SKM-1 treated with dmso at 0.1 percent for 144 hours (cell line): ENCODE measurements at regions not wholly inside any gene's neighbourhood (a gene's known extent, or its start where the extent isn't known, plus 50 kb on each side); places are given as distances from the start of the nearest gene placed in this dataset.

Experiments used
- DNase-seq: peaks from one replicate; lab custom pipeline; 2025; ENCODE audit not compliant: unreplicated experiment; lab: John Stamatoyannopoulos, UW

DNA sequence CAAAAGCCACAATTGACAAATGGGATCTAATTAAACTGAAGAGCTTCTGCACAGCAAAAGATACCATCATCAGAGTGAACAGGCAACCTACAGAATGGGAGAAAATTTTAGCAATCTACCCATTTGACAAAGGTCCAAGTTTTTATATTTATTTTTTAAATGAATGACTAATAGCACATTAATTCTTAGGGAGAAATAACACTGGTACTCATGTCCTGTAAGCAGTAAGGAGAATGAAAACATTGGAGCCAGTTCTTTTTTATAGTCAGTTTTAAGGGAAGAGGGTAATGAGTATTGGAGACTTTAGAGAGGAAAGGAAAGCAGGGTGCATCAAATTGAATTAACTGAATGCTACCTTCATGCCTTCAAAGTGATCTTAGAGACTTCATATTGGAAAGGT, 404.7 kb upstream of the TGFBR2 start:
- DNase-seq, result no peak

DNA sequence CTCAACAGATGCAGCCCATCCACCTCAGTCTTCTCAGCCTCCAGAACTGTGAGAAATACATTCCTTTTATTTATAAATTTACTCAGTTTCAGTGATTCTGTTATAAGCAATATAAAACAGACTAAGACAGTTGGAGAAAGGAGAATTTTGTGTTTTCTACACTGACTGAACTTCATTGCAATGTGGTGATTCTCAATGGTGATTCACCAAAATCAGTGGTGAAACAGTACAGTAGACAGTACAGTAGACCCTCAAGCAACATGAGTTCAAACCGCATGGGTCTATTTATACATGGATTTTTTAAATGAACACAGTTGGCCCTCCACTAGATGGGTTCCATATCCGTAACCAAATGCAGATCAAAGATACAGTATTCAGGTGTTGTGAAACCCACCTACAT, 403.1 kb upstream of the TGFBR2 start:
- DNase-seq, result no peak

DNA sequence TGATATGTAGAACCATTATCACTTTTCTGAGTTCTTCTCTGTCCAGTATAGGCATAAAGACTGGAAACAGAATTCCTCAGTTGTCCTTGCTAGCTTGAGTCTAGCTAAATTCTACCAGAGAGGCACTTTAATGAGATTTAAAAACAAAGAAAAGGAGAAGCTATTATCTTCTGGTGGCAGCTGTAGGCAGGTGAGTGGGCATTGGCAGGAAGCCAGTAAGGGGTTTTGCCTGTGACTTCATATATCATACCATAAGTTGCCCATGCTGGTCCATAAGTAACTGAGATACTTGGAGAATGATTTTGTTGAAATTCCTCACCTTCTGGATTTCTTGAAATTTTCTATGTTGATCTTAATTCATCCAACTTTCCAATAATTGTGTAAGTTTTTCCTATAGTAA, 402.3 kb upstream of the TGFBR2 start:
- DNase-seq, result no peak

DNA sequence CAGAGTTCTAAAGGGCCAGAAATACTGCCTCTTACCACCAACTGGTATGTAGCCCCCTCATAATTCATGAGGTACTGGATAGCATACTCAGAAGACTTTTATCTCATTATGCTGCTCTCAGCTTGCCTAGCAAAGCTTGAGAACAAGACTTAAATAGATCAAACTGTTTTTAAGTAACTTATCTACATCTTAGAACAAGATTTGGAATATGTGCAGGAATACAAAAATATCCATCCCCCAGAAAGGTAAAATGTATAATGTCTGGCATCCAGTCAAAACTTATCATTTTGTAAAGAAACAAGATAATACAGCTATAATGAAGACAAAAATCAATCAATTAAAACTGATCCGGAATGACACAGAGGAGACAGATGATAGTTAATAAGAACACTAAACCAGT, 400.4 kb upstream of the TGFBR2 start:
- DNase-seq, result no peak

DNA sequence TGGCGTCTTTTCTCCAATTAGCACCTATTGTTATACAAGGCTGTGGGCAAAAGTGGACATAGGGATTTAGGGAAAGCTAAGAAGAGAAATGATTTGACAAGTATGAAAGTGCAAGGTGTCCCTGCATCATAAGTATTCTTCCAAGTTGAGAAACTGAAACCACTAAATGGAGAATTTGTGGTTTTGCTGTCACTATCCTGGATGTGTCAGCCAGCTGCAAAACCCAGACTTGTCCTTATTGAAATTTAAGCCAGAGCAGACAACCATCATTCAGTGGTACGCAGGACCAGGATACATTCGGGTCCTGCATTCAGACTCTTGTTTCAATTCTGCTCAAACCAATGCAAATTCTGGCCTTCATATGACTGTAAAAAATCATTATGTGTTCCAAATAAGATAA, 384.8 kb upstream of the TGFBR2 start:
- DNase-seq, result peak; percentile 49

DNA sequence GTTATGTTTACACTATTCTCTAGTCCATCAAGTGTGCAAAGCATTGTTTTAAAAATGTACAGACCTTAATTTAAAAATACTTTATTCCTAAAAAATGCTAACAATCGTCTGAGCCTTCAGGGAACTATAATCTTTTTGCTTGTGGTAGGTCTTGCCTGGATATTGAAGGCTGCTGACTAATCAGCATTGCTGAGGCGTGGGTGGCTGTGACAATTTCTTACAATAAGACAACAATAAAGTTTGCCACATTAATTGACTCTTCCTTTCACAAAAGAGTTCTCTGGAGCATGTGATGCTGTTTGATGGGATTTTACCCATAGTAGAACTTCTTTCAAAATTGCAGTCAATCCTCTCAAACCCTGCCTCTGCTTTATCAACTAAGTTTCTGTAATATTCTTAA, 384.0 kb upstream of the TGFBR2 start:
- DNase-seq, result no peak

DNA sequence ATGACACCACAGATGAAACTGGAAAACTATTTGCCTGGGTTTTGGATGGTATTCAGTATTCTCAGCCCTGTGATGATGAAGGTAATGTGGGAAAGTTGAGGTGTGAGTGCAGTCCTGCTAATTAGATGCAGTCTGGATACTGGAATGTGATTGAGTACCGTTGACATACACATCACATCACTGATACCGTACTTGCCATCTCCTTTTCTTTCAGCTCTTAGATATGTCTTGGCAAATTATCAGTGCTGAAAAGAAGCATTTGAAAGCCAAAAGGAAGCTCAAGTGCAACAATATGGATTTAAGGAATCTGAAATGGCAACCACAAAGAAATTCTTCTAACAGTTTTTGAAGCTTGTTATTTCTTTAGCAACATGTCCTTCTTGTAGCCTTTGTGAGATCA, 381.4 kb upstream of the TGFBR2 start:
- DNase-seq, result no peak

DNA sequence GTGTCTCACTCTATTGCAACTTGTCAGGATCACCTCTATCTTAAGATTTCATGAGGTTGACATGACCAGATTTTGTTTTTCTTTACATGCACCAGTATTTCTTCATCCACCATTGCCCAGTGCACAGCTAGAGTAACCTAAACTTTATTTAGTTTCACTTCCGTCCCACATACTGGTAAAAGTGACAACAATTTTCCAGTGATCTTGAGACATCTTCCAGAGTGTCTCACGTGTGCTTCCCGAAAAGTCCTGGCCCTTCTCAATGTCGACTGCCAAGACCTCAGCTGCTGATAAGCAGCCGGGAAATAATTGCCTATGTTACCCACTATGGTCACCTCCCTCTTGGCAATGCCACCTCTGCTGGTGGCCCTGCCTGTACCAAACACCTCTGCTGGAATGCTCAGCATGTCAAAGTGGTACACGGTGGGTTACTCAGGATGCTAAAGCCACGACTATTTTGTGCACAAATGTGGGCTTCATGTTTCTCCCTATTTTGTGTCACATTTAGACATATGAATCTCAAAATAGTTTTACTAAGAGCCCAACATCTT, 379.7 kb upstream of the TGFBR2 start:
- no peak for DNase-seq

DNA sequence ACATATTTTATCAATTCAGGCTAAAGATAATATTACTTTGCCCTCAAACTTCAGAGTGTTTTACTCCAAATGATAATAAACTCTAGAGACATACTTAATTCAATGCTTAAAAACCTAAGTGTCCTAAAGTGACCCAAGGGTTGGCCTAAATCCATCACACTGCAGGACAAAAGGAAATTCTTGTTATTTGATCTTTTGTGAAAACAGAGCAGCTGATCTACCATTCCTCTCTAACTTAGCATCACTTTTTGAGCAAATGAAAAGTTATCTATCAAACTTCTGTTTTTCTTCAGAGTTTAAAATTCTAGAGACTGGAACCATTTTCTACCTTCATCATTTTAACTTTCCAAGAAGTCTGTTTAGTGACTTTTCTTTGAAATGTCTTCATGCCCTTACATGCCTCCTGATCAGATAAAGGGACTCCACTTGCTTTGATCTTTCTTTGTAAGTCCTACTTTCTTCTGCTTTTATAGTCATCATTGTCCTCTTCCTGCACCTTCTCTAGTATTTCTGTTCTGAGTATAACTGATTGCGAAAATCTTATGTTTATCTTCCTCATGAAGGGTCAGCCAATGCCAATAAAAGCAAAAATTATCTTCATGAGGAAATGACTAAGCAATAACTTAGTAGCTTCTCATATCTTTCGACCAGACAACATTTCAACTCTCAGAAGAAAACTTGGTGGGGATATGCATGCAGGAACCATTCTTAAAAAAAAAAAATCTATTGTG, 378.7 kb upstream of the TGFBR2 start:
- peak; percentile 79 for DNase-seq

DNA sequence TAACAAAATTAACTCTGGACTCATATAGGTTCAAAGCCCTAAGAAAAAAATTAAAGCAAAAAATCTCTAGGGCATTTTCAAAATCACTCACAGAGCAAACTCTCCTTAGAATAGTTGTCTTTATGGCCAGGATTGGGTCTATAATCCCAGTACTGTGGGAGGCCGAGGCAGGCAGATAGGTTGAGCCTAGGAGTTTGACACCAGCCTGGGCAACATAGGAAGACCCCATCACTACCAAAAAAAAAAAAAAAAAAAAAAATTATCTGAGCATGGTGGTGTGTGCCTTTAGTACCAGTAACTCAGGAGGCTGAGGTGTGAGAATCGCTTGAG, 378.1 kb upstream of the TGFBR2 start:
- DNase-seq, result no peak

DNA sequence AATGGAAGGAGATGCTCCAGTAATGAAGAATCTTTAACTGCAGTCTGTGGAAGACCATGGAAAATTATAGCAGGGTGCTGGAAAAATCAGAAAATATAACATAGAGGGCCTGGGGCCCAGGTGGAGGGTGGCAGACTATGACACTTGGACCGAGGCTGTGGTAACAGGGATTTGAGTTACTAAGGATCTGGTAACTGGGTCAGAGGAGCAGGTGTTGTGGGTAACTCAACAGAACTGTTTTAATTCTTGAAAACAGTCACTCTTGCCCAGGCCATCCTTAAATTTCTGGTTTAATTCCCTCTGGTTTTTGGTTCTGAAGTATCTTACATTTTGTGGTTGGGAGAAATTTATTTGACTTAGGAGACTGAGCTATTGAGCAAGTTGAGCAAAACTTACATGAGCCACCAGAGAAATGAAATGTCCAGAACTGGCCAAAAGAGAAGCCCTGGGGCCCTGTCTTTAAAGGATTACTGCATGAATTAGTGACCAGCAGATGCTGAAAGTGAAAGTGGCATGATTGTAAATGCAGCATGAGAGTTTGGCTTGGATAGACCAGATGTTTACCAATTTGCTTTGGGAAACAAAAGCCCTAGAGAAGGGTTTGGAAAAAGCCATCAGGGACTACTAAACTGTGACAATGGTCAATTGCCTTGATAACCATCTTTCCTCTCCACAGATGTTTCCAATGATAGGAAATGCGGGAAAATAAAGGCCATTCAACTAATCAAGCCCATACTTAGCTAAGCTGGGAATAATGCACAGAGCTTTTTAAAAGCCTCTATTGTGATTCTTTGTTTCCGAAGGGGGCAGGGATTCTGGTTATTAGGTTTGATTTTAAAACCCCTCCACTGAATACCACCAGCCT, 374.9 kb upstream of the TGFBR2 start:
- no peak for DNase-seq

DNA sequence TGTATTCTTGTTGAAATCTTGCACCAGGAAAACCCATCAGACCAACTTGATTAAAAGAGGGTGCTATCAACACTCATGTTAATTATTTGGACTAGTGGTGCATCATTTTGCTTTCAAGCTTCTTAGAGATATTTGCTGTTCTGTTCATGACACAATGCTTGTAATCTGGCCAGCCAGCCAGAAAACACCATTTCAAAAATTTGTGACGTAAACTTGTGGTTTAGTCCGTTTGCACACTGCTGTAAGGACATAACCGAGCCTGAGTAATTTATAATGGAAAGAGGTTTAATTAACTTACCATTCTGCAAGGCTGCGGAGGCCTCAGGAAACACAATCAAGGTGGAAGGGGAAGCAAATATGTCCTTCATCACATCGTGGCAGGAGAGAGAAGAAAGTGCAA, 374.3 kb upstream of the TGFBR2 start:
- peak; percentile 19 for DNase-seq

DNA sequence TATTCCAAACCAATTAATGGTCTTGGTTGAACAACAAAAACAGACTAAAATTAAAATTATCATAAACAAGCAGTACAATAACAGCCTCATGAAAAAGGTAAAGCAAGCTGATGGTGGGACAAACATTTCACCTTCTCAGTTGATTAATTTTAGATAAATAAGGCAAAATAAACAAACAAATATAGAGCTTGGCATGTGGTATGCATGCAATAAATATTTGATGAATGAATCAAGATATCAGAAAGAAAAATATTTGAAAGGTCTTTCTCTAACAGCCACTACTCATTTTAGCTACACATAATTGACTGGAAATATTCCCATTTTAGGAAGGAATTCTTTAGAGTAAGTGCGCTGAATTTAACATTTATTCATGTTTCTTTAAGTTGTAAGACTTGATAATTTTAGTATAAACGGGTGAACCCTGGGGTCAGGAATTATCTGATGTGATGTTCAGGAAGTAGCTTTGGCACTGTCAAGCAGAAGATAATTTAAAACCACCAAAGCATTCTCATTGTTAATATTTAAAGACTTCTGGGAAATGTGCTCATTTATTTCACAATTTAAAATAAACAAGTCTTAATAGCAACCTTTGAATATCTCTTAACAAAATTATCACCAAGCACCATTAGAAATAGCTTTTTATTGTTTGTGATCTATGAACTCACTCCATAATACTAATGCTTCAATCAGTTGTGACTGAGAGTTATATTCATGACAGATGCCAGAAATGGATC, 372.3 kb upstream of the TGFBR2 start:
- no peak for DNase-seq

DNA sequence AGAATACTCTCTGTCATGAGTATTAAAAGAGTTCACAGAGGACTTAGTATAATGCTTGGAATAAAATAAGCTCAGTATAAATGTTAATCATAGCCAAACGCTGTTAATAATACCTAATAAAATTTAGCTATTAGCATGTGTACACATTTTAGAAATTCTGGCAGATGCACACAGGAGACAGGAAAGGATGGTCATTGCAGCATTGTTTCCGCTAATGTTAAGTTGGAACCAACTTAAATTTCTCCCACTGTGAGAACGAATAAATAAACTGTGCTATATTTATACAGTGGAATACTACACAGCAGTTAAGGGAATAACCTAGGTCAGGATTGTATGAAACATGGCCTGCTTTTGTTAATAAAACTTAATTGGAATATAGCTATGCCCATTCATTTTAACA, 370.4 kb upstream of the TGFBR2 start:
- DNase-seq, result no peak

DNA sequence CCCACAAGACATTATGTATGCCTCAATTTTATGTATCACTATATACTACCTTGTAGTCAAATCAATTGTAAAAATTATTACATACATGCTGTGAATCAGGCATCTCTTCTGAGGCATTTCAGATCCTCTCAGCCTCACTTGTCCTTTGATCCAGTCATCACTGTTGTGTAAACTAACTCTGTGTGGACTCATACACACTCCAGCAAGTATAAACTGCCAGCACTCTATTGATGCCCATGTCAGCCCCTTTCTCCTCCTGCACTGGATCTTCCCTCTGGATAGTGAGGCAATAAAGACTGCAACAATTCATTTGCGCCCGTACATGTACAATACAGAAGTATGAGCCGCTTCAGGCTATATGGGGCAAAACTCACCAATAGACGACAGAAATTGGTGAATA, 364.7 kb upstream of the TGFBR2 start:
- no peak for DNase-seq

DNA sequence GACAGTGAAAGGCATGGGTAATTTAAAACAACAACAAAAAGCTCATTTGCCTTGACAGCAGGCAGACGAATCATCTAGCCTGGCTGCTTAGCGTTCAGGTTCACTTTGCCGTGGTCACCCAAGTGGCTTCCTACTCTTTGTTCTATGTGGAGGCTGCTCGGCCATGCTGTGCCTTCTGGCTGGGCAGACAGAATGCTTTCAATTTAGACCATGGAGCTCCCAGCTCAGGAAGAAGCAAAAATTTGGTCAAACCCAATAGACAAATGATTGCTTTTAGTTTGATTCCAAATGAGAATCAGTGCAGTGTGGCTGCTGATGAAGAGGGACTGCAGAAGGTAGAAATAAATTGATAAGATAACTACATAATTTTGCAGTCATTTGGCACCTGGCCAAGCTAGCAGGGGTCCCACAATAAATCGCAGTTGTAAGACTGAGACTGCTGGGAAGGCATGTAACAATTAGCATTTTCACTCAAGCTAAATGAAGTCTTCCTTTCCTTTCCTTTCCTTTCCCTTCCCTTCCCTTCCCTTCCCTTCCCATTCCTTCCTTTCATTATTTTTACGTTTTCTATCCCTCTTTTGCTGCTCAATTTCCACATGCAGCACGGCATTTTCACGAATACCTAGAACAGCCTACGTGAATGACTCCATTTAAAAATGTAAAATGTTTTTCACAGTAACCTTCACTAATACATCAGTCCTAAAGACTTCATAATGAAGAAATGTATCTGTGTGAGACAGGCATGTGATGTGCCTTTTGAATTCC, 360.4 kb upstream of the TGFBR2 start:
- DNase-seq, result no peak

DNA sequence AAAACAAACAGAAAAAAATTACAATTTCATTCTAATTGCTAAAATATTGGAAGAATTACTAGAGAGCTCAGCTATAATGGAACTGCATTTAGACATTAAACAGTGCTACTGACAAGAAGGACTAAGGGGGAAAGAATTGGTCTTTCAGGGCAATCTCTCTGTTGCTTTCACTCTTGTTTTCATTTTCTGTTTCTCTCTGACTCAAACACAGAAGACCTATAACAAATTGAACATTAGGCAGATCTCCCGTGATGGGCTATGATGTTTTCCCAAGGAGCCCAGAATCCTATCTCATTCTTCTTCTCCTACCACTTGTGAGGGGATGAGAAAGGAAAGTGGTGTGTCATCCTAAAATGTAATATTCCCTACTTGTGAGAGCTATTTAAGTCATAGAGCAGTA, 358.0 kb upstream of the TGFBR2 start:
- no peak for DNase-seq

DNA sequence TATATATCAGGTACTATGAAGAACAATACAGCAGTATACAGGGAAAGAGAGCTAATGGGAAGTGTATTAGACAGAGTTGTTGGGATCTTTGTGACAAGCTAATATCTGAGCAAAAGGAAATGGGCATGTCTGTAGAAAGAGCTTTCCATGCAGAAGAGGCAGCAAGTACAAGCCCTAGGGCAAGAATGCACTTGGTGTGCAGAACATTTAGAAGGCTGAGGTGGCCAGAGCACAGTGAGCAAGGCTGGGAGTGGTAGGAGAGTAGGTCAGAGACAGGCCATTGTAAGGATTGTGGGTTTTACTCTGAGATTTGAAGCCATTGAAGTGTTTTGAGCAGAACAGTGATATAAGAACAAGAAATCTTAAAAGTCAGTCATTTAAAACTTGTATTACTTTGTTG, 353.9 kb upstream of the TGFBR2 start:
- no peak for DNase-seq

DNA sequence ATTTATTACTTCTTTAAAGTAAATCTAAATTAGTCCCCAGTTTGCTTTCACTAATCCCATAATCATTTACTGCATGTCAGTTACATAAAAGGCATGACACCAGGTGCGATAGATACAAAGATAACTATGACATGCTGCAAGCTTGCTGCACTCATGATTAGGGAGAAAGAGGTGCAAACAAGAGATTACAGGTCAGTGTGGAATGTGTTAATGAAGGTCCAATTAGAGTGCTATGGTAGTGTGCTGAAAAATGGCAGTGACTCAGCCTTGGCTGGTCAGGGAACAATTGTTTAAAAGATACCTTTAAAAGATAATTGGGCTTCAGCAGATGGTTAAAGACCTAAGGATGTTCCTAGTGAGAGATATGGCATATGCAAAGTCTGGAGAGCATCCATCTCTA, 352.6 kb upstream of the TGFBR2 start:
- DNase-seq, result no peak

DNA sequence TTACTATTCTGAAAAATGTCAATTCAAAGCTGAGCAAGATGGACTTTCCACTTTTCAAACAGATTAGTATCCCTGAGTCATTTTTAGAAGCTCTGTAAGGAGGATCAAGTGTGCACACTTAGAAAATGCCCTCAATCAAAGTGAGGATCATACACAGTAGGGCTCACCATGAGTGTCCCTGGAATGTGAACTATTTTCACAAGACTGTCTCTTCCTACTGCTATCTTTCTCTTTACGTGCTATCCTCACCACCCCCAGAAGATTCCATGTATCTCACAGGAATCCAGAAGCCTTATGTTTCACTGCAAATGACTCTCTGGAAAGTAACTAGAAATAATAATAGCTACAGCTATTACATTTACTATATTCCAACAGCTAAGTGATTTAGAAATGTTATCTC, 349.9 kb upstream of the TGFBR2 start:
- DNase-seq, result no peak
